ENCODE measurements at regions not wholly inside any gene's neighbourhood (a gene's known extent, or its start where the extent isn't known, plus 50 kb on each side); places are given as distances from the start of the nearest gene placed in this dataset.

DNA sequence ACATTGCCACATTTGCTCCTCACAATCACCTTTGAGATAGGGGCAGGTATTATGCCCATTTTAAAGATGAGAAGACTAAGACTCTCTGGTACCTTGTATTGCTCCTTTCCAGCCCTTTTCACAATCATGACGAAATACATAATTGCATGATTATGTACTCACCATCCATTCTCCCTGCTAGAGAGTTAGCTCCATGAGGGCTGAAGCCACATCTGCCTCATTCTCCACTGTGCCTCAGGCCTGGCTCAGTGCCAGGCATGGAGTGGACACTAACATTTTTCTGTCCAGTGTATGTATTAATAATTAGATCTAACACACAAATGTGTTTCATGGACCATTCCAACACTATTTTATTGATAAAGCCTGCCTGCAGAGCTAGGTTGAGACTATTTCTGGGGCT, 191.4 kb downstream of the MINAR1 start:
- TF ChIP-seq, protein P1, sequence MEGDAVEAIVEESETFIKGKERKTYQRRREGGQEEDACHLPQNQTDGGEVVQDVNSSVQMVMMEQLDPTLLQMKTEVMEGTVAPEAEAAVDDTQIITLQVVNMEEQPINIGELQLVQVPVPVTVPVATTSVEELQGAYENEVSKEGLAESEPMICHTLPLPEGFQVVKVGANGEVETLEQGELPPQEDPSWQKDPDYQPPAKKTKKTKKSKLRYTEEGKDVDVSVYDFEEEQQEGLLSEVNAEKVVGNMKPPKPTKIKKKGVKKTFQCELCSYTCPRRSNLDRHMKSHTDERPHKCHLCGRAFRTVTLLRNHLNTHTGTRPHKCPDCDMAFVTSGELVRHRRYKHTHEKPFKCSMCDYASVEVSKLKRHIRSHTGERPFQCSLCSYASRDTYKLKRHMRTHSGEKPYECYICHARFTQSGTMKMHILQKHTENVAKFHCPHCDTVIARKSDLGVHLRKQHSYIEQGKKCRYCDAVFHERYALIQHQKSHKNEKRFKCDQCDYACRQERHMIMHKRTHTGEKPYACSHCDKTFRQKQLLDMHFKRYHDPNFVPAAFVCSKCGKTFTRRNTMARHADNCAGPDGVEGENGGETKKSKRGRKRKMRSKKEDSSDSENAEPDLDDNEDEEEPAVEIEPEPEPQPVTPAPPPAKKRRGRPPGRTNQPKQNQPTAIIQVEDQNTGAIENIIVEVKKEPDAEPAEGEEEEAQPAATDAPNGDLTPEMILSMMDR (IDR thresholded peaks at IDR 0.05), result no peak
- TF ChIP-seq POLR2A (IDR thresholded peaks at IDR 0.05), result no peak

Data from uterus (tissue), 2 donors.